Glutamatergic neuron (in vitro differentiated cells): ENCODE measurements at regions not wholly inside any gene's neighbourhood (a gene's known extent, or its start where the extent isn't known, plus 50 kb on each side); places are given as distances from the start of the nearest gene placed in this dataset.
"Not testable (repeated sequence)": the region's sequence is repeated elsewhere in the genome, so short reads cannot be mapped to it uniquely, and the experiment has no call there.

Experiments
- DNase-seq: peaks from one replicate; pipeline ENCODE4 v3.0.0; 2022
- H3K27ac Mint-ChIP-seq: one replicate; pipeline ENCODE4 v1.8.0; 2020; ENCODE audit warnings: mild to moderate bottlenecking, mixed read lengths, inconsistent platforms; ENCODE audit not compliant: unreplicated experiment
- H3K27me3 Mint-ChIP-seq: one replicate; pipeline ENCODE4 v1.8.0; 2020; ENCODE audit warnings: mild to moderate bottlenecking, moderate library complexity, mixed read lengths, inconsistent platforms; ENCODE audit not compliant: unreplicated experiment
- H3K36me3 Mint-ChIP-seq: one replicate; pipeline ENCODE4 v1.8.0; 2020; ENCODE audit warnings: mild to moderate bottlenecking, mixed read lengths, inconsistent platforms; ENCODE audit not compliant: unreplicated experiment
- H3K4me1 Mint-ChIP-seq: one replicate; pipeline ENCODE4 v1.8.0; 2020; ENCODE audit warnings: mild to moderate bottlenecking, low read depth, mixed read lengths, inconsistent platforms; ENCODE audit not compliant: unreplicated experiment
- H3K4me3 Mint-ChIP-seq: one replicate; pipeline ENCODE4 v1.8.0; 2020; ENCODE audit warnings: mild to moderate bottlenecking, mixed read lengths, inconsistent platforms; ENCODE audit not compliant: unreplicated experiment
- H3K9me3 Mint-ChIP-seq: one replicate; pipeline ENCODE4 v1.8.0; 2020; ENCODE audit warnings: mild to moderate bottlenecking, moderate library complexity, mixed read lengths, inconsistent platforms; ENCODE audit not compliant: unreplicated experiment
- CTCF ChIP-seq: fragments of 200-600 bp; sonication (generic); IDR thresholded peaks from one replicate; pipeline ENCODE4 v1.5.0; 2021; ENCODE audit not compliant: partially characterized antibody, unreplicated experiment

DNA sequence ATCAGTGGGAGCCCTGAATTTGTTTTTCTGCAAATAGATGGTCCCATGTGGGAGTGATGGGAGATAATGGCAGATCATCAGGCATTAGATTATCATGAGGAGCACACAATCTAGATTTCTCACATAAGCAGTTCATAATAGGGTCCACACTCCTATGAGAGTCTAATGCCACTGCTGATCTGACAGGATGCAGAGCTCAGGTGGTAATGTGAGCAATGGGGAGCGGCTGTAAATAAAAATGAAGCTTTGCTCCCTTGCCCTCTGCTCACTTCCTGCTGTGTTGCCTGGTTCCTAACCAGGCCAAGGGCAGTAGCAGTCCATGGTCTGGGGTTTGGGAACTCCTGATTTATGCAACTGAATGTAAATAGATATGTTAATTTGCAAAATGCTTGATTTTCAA is 538.6 kb downstream of the TRAM1L1 start:
- no peak overlapping the region for H3K4me3 Mint-ChIP-seq
- H3K36me3 Mint-ChIP-seq: no peaks in the 10 kb centered on the region
- H3K27me3 Mint-ChIP-seq: peaks cover 3% of the 10 kb centered on the region
- no peaks in the 10 kb centered on the region for H3K9me3 Mint-ChIP-seq
- peaks cover 8% of the 10 kb centered on the region for H3K4me1 Mint-ChIP-seq
- DNase-seq: no peak
- TF ChIP-seq CTCF: no peak
- no peak overlapping the region for H3K27ac Mint-ChIP-seq

DNA sequence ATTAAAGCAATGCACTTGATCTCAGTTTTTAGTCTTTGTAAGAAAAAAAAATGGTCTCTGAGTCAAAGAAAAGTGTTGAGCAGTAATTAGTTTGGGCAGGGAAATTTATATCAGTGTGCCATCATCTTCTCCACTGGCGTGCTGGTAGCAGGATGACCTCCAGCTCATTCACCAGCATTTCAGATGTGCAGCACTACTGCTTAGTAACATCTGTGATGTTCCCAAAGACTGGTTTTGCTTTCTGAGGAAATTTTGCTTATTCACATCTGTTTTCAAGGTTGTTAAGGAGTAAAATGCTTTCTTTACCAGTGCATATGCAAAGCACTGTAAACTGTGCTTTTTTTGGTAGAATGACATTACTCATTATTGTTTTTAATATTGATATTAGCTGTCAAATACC is 540.4 kb downstream of the TRAM1L1 start:
- Mint-ChIP-seq H3K27ac (no peak overlapping the region), H3K4me3 (no peak overlapping the region), H3K9me3 (no peaks in the 10 kb centered on the region), H3K27me3 (peaks cover 3% of the 10 kb centered on the region), H3K36me3 (no peaks in the 10 kb centered on the region), H3K4me1 (peaks cover 8% of the 10 kb centered on the region)
- TF ChIP-seq CTCF: no peak
- no peak for DNase-seq

GRCh38 chr4:116539744-116540143 is 545.6 kb downstream of the TRAM1L1 start:
- no peak for DNase-seq
- Mint-ChIP-seq H3K4me3 (no peak overlapping the region), H3K9me3 (no peaks in the 10 kb centered on the region), H3K4me1 (peaks cover 9% of the 10 kb centered on the region), H3K27ac (no peak overlapping the region), H3K27me3 (peaks cover 3% of the 10 kb centered on the region), H3K36me3 (no peaks in the 10 kb centered on the region)
- TF ChIP-seq CTCF: no peak

GRCh38 chr4:116537828-116538227 is 547.5 kb downstream of the TRAM1L1 start:
- Mint-ChIP-seq H3K4me1 (peaks cover 2% of the 10 kb centered on the region), H3K27ac (no peak overlapping the region), H3K9me3 (no peaks in the 10 kb centered on the region), H3K27me3 (no peaks in the 10 kb centered on the region), H3K36me3 (no peaks in the 10 kb centered on the region), H3K4me3 (no peak overlapping the region)
- no peak for DNase-seq
- no peak for TF ChIP-seq CTCF

DNA sequence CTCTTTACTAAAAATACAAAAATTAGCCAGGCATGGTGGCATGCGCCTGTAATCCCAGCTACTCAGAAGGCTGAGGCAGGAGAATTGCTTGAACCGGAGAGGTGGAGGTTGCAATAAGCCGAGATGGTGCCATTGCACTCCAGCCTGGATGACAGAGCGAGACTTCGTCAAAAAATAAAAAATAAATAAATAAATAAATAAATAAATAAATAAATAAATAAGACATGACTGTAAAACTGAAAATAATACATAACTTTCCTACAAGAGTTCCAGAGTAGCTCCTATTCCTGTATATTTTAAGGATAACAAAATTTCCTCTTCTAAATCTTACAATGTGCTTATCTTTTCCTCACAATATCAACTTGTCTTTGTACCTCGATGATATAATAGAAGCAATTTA is 549.4 kb downstream of the TRAM1L1 start:
- not testable (repeated sequence) for H3K9me3 Mint-ChIP-seq, H3K27me3 Mint-ChIP-seq, H3K4me3 Mint-ChIP-seq, DNase-seq, H3K4me1 Mint-ChIP-seq, H3K27ac Mint-ChIP-seq, H3K36me3 Mint-ChIP-seq

DNA sequence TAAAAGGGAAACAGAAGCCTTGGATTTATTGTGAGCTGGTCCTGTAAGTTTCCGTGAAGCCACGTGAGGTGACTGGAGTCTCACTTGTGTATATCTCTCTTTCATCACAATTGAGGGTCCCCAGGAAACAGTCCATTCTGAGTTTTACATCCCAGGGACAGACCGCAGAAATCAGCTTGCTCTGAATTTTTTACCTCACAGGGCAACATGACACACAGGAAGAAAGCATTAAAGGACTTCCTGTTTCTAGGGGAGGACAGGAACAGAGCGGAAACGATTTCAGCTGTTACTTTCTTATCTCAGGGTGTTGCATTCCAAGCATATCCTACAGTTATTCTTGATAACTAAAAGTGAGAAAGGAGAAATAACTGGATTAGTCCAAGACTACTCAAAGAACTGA is 553.5 kb downstream of the TRAM1L1 start:
- no peak overlapping the region for H3K27ac Mint-ChIP-seq
- no peaks in the 10 kb centered on the region for H3K36me3 Mint-ChIP-seq
- H3K4me1 Mint-ChIP-seq: peaks cover 5% of the 10 kb centered on the region

More for the DNA sequence above, 553.5 kb downstream of the TRAM1L1 start:
- TF ChIP-seq CTCF: no peak
- no peaks in the 10 kb centered on the region for H3K9me3 Mint-ChIP-seq
- H3K27me3 Mint-ChIP-seq: no peaks in the 10 kb centered on the region
- H3K4me3 Mint-ChIP-seq: no peak overlapping the region
- DNase-seq: no peak
